Endometrium (tissue), 2 donors: ENCODE measurements at regions not wholly inside any gene's neighbourhood (a gene's known extent, or its start where the extent isn't known, plus 50 kb on each side); places are given as distances from the start of the nearest gene placed in this dataset.
"Not testable (repeated sequence)": the region's sequence is repeated elsewhere in the genome, so short reads cannot be mapped to it uniquely, and the experiment has no call there.

Experiments
- FAIRE-seq: peaks from 2 replicates; lab custom pipeline; 2012; peaks lifted over from hg19 to GRCh38; lab: Jason Lieb, UNC
- donor health status: control.
- donor health status: control.

DNA sequence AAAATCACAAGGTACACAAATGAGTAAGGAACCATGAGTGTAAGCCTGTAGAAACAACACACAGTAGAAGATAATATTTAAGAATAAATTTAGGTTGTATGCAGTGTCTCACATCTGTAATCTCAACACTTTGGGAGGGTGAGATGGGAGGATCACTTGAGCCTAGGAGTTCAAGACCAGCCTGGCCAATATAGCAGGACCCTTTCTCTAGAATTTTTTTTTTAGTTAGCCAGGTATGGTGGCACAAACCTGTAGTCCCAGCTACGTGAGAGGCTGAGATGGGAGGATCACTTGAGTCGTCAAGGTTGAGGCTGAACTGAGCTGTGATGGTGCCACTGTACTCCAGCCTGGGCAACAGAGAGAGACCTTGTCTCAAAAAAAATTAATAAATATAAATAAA lies 401.2 kb upstream of the RORB start:
- no peak for FAIRE-seq

DNA sequence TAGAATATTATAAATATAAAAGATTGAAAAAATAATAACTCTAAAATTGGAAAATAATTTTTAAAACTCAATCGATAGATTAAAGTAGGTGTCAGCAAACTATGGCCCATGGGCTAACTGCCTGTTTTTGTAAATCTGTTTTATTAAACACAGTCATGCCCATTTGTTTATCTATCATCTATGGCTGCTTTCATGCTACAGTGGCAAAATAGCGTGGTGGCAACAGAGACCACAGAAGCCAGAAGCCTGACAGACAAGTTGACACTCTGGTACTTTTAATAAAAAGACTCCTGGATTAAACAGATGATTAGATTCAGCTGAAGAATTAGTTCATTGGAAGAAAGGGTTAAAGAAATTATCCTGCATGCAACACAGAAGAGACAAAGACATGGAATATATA lies 400.7 kb upstream of the RORB start:
- FAIRE-seq, result no peak

DNA sequence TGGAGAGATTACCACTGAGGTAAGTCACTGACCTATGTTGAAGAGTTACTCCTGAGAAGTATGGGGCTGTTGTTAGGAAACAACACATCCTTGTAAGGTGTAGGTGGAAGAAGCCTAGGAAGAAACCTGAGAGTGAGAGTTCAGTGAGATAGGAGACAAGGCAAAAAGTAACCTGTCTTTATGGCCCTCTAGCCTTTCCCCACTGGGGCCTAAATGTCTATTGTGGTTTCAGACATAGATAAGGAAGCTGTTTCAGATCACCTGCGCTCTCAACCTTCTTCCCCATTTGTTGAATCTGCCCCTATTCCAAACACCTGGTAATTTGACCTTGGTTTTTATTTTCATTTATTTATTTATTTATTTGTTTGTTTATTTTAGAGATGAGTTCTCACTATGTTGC lies 397.1 kb upstream of the RORB start:
- no peak for FAIRE-seq

DNA sequence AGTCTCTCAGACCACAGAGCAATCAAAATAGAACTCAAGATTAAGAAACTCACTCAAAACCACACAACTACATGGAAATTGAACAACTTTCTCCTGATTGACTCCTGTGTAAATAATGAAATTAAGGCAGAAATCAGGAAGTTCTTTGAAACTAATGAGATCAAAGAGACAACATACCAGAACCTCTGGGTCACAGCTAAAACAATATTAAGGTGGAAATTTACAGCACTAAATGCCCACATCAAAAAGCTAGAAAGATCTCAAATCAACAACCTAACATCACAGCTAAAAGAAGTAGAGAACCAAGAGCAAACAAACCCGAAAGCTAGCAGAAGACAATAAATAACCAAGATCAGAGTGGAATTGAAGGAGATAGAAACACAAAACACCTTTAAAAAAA lies 395.0 kb upstream of the RORB start:
- not testable (repeated sequence) for FAIRE-seq

DNA sequence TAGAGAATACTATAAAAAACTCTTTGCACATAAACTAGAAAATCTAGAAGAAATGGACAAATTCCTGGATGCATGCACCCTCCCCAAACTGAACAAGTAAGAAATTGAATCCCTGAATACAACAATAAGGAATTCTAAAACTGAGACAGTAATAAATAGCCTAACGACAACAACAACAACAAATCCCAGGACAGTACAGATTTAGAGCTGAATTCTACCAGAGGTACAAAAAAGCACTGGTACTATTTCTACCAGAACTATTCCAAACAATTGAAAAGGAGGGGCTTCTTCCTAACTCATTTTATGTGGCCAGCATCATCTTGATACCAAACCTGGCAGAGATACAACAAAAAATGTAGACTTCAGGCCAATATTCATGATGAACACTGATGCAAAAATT lies 394.4 kb upstream of the RORB start:
- FAIRE-seq, result no peak

DNA sequence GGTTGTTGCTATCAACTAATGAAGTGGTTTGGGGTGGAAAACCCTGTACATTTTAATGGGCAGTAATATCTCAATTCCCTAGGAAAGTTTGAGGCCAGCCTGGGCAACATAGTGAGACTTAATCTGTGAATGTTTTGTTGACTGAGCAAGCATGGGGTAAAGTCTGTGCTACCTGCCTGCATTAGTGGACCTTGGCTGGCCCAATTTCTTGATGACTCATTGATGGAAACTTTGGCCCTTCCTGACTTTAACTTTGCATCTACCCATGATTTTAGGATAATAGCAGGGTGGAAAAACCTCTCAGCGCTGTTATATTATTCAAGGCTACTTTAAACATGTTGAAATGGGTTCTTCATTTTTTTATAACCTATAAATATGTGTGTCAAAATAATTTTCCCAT lies 389.4 kb upstream of the RORB start:
- FAIRE-seq, result no peak

DNA sequence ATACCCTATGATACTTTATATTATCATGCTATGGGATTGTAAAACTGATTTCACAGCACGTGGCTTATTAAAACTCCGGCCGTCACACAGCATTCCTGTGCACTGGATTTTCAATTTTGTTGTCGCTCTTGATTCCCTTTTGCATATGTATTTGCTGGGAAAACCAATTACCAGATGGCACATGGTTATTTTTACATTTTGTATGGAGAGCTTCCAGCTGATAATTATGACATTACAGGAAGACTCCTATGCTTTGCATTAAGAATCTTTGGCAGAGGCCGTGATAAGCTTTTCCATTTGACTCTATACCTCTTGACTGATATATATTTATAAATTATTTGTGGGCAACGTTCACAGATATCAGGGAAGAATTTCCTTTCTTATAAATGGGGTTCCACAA lies 381.2 kb upstream of the RORB start:
- FAIRE-seq, result no peak

DNA sequence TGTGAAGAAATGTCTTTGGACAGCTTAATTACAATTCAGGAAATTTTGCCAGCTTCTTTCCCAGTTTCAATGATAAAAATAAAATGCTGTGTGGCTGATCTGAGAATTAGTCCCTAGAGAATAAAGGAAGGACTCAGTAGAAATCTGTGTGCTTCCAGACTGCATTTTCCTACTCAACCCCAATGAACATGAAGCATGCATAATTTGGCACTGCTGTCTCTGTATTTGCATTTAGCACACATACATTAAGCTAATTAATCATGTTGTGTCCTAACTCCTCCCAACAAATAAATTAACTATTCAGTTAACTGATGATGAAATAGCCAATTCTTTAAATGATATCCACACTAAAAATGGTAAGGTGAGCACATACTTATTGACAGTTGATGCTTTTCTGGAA lies 380.0 kb upstream of the RORB start:
- no peak for FAIRE-seq

DNA sequence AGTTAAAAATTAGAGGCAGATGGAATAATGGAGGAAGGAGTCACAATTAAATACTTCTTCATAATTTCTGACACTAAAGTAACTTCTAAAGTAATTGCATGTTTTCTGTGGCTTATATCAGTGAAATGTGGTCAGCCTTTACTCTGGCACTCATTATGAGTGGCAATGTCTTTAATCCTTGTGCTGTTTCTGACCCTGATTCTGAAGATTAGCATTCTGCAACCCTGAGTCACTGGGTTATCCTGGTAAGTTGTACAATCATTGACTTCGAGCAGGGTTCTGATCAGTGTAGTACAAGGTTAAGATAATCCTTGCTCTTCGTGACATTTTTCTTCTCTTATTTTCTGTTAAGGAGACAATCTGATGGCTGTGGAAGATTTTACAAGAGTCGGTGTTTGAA lies 379.4 kb upstream of the RORB start:
- FAIRE-seq, result no peak

DNA sequence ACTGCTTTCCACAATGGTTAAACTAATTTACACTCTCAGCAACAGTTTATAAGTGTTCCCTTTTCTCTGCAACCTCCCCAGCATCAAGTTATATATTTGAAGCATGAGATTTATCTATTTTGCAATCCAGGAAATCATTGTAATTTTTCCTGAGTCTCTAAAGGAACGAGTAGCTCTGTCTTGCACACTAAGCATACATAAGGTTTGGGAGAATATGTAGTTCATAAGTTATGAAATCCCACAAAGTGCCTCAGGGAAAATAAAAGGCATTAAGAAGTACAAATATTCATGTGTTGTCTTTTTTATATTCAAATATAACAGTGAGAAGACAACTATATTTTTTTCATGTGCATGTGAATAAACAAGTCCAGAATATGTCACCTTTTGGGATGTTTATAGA lies 377.1 kb upstream of the RORB start:
- no peak for FAIRE-seq

DNA sequence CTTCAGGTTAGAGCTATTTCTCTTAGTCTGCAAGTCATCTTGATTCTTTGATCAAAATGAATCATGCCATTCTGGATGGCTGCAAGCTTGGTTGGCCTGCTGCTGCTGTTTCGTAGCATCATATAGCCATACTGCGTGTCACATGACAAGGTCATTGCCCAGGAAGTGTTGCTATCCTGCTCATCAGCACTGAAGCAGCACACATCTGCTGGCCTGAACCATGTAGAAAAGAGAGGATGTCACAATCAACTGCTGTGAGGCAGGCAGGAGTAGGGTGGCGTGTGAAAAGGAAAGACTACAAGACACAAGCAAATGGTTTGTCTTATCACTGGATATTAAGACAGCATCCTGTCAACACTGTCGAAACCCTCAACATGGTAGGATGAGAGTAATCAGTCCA lies 376.7 kb upstream of the RORB start:
- no peak for FAIRE-seq

DNA sequence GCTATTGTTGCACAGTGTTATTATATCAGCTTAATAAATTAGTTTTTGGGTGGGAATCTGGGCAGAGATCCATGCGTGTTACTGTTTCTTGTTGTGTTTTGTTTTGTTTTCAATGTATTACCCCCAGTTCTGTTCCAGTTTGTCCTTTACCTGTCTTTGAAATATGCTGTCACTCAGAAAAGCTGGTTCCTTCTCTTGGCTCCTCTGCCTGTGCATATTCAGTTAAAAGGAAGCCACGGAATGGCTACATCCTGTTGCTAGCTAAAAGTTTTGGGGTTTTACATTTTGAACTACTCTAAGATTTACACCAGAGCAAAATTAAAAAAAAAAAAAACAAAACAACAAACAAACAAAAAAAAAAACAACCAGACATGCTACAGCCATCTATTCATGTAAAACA lies 374.9 kb upstream of the RORB start:
- no peak for FAIRE-seq

DNA sequence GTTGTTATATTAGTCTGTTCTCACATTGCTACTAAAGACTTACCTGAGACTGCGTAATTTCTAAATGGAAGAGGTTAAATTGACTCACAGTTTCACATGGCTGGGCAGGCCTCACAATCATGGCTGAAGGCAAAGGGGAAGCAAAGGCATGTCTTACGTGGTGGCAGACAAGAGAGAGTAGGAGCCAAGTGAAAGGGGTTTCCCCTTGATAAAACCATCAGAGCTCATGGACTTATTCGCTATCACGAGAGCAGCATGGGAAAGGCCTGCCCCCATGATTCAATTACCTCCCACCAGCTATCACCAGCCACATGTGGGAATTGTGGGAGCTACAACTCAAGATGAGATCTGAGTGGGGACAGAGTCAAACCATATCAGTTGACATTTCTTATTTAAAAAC lies 374.5 kb upstream of the RORB start:
- FAIRE-seq, result no peak

DNA sequence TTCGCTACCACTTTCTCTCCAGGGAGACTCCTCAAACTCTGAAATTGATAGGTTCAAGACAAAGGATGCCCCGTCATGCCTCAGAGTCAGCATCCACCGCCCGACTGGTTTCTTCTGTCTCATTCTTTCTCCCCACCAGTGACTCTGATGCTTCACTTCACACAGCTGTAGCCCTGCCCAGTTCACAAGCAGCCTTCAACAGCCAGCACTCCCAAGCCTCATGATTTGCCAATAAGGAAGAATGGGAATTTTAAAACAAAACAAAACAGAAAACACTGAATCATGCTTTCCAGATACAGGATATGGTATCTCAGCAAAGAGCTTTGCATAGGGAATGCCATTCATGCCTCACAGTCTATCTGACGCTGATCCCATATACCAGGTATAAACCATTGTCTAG lies 371.2 kb upstream of the RORB start:
- no peak for FAIRE-seq

DNA sequence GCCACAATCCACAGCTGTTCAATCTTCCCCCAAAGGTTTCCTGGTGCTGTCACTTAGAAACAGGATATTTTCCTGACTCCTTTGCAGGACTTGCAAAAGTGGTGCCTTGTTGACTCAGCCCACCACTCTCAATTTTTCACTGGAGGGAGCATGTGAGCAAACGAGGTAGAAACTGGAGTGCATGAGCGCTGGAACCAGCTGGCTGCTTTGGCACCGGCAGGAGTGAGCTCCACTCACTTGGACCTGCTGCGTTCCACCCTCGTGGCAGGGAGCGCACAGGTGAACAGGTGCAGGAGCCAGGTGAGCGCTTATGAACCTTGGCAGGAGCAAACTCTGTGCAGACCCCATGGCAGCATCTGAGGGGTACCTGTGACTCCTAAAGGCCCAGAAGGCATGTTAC lies 364.1 kb upstream of the RORB start:
- FAIRE-seq, result no peak

DNA sequence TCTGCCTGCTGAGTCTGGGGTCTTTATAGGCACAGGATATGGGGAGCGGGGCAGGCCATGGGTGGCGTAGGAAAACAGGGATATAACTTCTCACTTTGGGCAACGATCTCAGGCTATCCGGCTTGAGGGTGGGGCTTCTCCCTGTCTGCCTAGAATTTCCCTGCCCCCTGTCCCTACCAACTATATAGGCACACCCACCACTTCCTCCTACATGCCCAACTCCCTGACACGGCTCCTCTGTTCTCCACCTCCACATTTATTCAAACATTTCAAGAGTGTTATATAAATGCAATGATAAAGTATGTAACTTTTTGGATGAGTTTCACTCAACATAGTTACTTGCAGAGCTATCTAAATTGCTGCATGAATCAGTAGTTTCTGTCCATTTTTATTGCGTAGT lies 363.2 kb upstream of the RORB start:
- no peak for FAIRE-seq

DNA sequence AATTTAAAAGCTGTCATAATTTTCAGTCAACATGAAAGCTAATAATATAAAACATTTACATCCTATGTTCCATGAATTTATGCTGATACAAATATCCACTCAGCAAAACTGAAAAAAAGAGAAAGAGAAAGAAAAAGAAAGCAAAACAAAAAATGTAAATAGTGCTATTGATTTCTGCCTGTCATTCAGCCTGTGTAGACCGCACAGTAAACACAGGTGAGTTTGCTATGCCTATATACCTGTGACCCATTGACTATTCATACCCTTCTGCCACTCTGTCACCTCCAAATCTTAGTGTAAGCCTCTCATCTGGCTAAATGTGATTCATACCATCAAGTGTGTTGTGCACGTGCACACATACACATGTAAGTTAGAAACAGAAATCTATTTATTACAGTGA lies 359.0 kb upstream of the RORB start:
- no peak for FAIRE-seq

DNA sequence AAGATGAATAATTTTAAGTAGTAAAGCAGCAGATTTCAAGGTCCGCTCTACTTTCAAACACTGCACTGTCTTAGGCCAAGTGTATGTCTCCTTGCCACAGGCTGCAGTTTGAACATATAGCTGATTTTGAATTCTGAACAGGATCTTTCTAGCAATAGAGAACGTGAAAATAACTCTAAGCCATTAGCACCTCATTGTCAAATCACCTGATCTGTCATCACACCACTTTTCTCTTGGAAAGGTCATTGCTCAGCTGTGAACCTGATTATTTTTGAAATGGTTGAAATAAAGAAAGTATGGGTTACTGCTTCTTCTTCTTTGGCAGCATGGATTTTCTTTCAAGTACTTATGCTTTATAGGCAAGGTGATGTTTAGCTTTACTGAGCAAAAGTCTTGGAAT lies 357.0 kb upstream of the RORB start:
- no peak for FAIRE-seq

DNA sequence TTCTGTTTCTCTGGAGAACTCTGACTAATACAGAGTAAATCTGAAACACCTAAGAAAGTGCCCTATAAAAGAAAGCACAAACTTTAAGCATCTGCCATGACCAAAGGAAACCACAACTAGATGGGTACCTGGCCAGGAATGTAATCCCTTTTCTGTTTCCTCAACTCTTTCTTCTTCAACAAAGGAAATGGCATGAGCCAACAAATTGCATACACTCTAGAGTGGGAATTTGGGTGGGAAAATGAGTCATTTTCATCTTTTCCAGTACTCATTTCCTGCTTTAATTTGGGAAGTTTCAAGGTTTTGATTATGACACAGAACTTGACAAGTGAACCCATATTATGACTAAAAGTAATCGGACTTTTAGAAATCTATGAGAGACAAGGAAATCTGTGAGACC lies 349.2 kb upstream of the RORB start:
- no peak for FAIRE-seq

DNA sequence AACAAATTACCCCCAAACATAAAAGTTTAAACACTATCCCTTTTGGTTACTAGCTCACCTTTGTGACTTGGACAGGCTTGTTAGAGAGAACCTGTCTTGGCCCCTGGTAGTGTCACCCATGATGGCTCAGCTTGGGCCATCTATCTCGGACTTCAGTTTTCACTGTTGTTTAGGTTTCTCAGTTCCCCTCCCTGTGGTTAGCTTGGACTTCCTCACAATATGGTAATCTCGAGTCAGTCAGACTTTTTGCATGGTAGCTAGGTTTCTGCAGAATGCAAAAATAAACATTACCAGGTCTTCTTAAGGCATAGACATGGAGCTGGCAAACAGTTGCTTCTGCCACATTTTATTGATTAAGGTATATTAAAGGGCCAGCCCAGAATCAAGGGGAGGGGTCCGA lies 324.3 kb upstream of the RORB start:
- no peak for FAIRE-seq

DNA sequence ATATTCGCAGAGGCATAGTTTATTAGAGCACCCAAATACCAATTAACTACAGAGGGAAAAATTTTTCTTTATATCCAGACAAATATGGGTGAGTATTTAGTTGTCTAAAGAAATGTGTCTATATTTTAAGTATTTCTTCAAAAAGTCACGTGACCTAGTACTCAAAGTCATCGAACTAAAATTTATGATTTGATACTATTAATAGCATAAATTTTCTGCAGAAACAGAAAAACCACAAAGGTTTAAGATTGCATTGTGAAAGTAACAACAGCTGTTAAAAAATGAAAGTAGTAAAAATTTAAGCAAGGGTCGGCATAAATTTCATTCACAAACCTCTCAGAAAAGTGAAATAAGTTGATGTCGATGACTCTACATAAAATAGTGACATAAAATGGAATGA lies 323.9 kb upstream of the RORB start:
- FAIRE-seq, result no peak

DNA sequence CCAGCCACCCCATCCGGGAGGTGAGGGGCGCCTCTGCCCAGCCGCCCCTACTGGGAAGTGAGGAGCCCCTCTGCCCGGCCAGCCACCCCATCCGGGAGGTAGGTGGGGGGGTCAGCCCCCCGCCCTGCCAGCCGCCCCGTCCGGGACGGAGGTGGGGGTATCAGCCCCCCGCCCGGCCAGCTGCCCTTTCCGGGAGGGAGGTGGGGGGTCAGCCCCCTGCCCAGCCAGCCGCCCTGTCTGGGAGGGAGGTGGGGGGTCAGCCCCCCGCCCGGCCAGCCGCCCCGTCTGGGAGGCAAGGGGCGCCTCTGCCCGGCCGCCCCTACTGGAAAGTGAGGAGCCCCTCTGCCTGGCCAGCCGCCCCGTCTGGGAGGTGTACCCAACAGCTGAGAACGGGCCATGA lies 299.4 kb upstream of the RORB start:
- not testable (repeated sequence) for FAIRE-seq

DNA sequence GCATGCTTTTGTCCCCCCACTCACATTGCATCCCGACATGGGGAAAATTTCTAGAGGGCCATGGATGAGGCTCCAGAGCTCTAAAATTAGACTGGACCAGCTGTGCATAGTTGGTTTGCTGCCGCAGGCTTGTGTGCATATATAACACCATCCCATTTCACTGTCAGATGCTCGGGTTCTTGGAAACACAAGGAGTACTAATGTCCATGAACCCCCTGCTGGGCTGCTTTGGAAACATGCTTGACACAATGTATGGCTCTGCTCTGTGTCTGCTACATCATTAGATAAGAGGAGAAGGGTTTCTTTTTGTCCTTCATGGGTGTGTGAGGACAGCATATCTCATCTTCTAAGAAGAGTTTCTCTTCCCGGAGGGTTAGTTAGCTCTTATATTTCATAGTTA lies 292.1 kb upstream of the RORB start:
- no peak for FAIRE-seq

DNA sequence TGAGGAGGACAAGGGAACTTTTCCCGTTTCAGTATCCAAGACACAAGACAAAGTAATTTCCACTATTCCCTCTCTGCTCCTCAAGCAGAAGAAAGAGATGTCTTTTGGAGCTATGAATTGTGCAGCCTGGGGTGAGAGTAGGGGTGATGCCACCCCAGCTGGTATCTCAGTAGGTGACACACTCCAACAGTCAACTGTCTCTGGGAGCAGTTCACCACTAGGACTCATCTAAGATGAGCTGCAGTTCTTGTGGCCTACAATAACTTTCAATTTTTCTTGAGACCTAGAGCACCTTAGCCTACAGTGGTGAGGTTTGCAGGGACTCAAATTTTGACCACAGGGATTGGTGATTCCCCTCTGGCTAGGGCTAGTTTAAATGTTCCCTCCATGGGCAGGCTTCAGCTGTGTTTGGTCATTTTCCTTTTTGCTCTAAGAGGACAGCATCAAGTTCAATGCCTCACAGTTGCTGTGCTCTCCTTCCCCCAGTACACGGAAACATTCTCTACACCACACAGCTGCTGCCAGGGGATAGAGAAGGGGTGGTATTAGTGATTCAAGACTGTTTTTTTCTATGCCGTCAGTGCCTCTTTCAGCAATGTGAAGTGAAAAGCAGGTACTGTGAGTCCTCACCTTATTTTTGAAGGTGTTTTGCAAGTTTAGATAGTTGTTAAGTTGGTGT lies 278.6 kb upstream of the RORB start:
- no peak for FAIRE-seq

DNA sequence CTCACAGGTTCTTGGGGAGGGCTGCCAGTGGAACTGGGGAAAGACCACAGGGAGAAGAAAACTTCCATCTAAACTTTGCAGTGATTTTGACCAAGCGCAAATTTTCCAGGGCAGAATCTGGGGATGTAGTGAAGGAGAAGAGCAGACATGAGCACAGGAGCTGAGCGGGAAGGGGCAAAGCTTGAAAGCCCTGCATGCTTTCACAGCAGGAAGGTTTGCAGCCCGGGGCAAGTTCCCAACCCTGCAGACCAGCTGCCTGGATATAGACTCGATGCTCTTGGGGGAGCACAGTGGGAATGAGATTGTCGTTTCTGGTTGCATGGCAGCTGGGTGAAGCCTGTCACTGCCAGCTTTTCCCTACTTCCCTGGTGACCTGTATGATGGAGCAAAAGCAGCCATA lies 276.8 kb upstream of the RORB start:
- FAIRE-seq, result no peak
